Bronchial epithelial cell (primary cell): ENCODE measurements at regions not wholly inside any gene's neighbourhood (a gene's known extent, or its start where the extent isn't known, plus 50 kb on each side); places are given as distances from the start of the nearest gene placed in this dataset.

Experiments
- DNase-seq: peaks from one replicate; pipeline ENCODE4 v3.0.0-alpha.2; 2010; ENCODE audit warnings: low read depth
- FAIRE-seq: peaks from 2 replicates; lab custom pipeline; 2011; peaks lifted over from hg19 to GRCh38; lab: Jason Lieb, UNC
- H3K27me3 ChIP-seq: 2 replicates; pipeline ENCODE4 v1.5.1; 2011; ENCODE audit warnings: low read length; ENCODE audit not compliant: control insufficient read depth, insufficient read depth
- H3K36me3 ChIP-seq: 2 replicates; pipeline ENCODE4 v1.5.1; 2011; ENCODE audit warnings: low read length; ENCODE audit not compliant: control insufficient read depth, insufficient read depth
- H3K4me3 ChIP-seq: 2 replicates; pipeline ENCODE4 v1.5.1; 2011; ENCODE audit warnings: mild to moderate bottlenecking, low read depth, low read length, control low read depth
- CTCF ChIP-seq: IDR thresholded peaks from 2 replicates; pipeline ENCODE4 v1.5.1; 2011; ENCODE audit warnings: mild to moderate bottlenecking, moderate library complexity, low read length, control low read depth, inconsistent platforms; ENCODE audit not compliant: insufficient read depth, severe bottlenecking

- Histone ChIP-seq H3K36me3 (no peaks in the 10 kb centered on the region), H3K4me3 (no peak overlapping the region), H3K27me3 (peaks cover 2% of the 10 kb centered on the region)
- no peak for TF ChIP-seq CTCF
- no peak for FAIRE-seq
- DNase-seq, result no peak
These were observed 243.5 kb downstream of the TSHZ3 start for GRCh38 chr19:31105761-31106160.

- no peaks in the 10 kb centered on the region for H3K36me3 ChIP-seq
- FAIRE-seq (no peak), DNase-seq (no peak)
- H3K27me3 ChIP-seq, result peaks cover 2% of the 10 kb centered on the region
- no peak for TF ChIP-seq CTCF
- H3K4me3 ChIP-seq, result no peak overlapping the region
These were observed 244.8 kb downstream of the TSHZ3 start for GRCh38 chr19:31104451-31104850.

- no peak for FAIRE-seq
- no peaks in the 10 kb centered on the region for H3K27me3 ChIP-seq
- no peaks in the 10 kb centered on the region for H3K36me3 ChIP-seq
- no peak for DNase-seq
- H3K4me3 ChIP-seq, result no peak overlapping the region
- TF ChIP-seq CTCF, result no peak
These were observed 246.0 kb downstream of the TSHZ3 start for GRCh38 chr19:31103228-31103627.

GRCh38 chr19:31102674-31103073, 246.6 kb downstream of the TSHZ3 start:
- no peak for FAIRE-seq
- H3K4me3 ChIP-seq, result no peak overlapping the region

GRCh38 chr19:31100981-31101380, 248.3 kb downstream of the TSHZ3 start:
- no peaks in the 10 kb centered on the region for H3K27me3 ChIP-seq
- DNase-seq (no peak), FAIRE-seq (no peak)
- H3K4me3 ChIP-seq, result no peak overlapping the region
- TF ChIP-seq CTCF, result no peak
- H3K36me3 ChIP-seq, result no peaks in the 10 kb centered on the region

More at GRCh38 chr19:31102674-31103073, 246.6 kb downstream of the TSHZ3 start:
- TF ChIP-seq CTCF, result no peak
- no peaks in the 10 kb centered on the region for H3K27me3 ChIP-seq
- no peaks in the 10 kb centered on the region for H3K36me3 ChIP-seq
- no peak for DNase-seq

GRCh38 chr19:31100206-31100590, 249.0 kb downstream of the TSHZ3 start:
- no peak for FAIRE-seq
- no peaks in the 10 kb centered on the region for H3K36me3 ChIP-seq
- no peak for TF ChIP-seq CTCF
- no peak overlapping the region for H3K4me3 ChIP-seq
- no peak for DNase-seq
- no peaks in the 10 kb centered on the region for H3K27me3 ChIP-seq
